AG10803 (cell line): ENCODE measurements at regions not wholly inside any gene's neighbourhood (a gene's known extent, or its start where the extent isn't known, plus 50 kb on each side); places are given as distances from the start of the nearest gene placed in this dataset.
"Not testable (repeated sequence)": the region's sequence is repeated elsewhere in the genome, so short reads cannot be mapped to it uniquely, and the experiment has no call there.

ENCODE experiments used
- DNase-seq: peaks from one replicate; pipeline ENCODE4 v3.0.0; 2010; ENCODE audit warnings: low read depth
- H3K4me3 ChIP-seq: 2 replicates; pipeline ENCODE4 v1.5.1; 2011; ENCODE audit warnings: mild to moderate bottlenecking, low read length, control low read depth
- CTCF ChIP-seq: conservative IDR thresholded peaks from 2 replicates; pipeline ENCODE4 v1.5.1; 2011; ENCODE audit warnings: mild to moderate bottlenecking, low read length, control low read depth, inconsistent platforms

- H3K4me3 ChIP-seq = no peak overlapping the region
- DNase-seq = no peak
- no peak for TF ChIP-seq CTCF
Observed at GRCh38 chr10:85377029-85377806, 989.4 kb downstream of the GRID1 start.

GRCh38 chr10:85379338-85379737 lies 987.3 kb downstream of the GRID1 start:
- TF ChIP-seq CTCF = no peak
- no peak for DNase-seq

GRCh38 chr10:85400981-85401695 lies 965.5 kb downstream of the GRID1 start:
- no peak overlapping the region for H3K4me3 ChIP-seq
- DNase-seq = no peak
- TF ChIP-seq CTCF = no peak

More at GRCh38 chr10:85379338-85379737, 987.3 kb downstream of the GRID1 start:
- no peak overlapping the region for H3K4me3 ChIP-seq

- DNase-seq = no peak
- TF ChIP-seq CTCF = no peak
- H3K4me3 ChIP-seq = no peak overlapping the region
Observed at GRCh38 chr10:85402541-85402940, 964.1 kb downstream of the GRID1 start.

GRCh38 chr10:85407088-85407487 lies 959.5 kb downstream of the GRID1 start:
- TF ChIP-seq CTCF = no peak
- H3K4me3 ChIP-seq = no peak overlapping the region
- no peak for DNase-seq

- H3K4me3 ChIP-seq = no peak overlapping the region
- DNase-seq = no peak
- TF ChIP-seq CTCF = no peak
Observed at GRCh38 chr10:85408388-85408787, 958.2 kb downstream of the GRID1 start.

GRCh38 chr10:85410586-85410985 lies 956.0 kb downstream of the GRID1 start:
- DNase-seq = not testable (repeated sequence)

More at GRCh38 chr10:85410586-85410985, 956.0 kb downstream of the GRID1 start:
- H3K4me3 ChIP-seq = not testable (repeated sequence)
